Spleen (tissue), 7 donors: ENCODE measurements at regions not wholly inside any gene's neighbourhood (a gene's known extent, or its start where the extent isn't known, plus 50 kb on each side); places are given as distances from the start of the nearest gene placed in this dataset.

Experiments
- CTCF ChIP-seq, 11 experiments: fragments of 200-600 bp in 7 of 11; fragments of 450-650 bp in 4 of 11; sonication (generic) in 4 of 11; IDR thresholded peaks in 8 of 11; conservative IDR thresholded peaks in 3 of 11; 1 replicate in 7 of 11; 2 replicates in 4 of 11; pipeline versions ENCODE4 v1.4.0 to v1.8.0; 2016 to 2021; ENCODE audit warnings: antibody characterized with exemption in 11 of 11, inconsistent platforms in 4 of 11, mild to moderate bottlenecking in 1 of 11
- POLR2A ChIP-seq, 3 donors: fragments of 450-650 bp; IDR thresholded peaks; one replicate each; pipeline ENCODE4 v1.5.1; 2017; ENCODE audit warnings: antibody characterized with exemption in 3 of 3, mild to moderate bottlenecking in 1 of 3
- donor health status: DM: no; HTN: no; CAD: no; lungs with moderate emphysema.
- donor health status: DM: no; HTN: no; CAD: no.
- donor health status: DM: no; HTN: no; CAD: no.

DNA sequence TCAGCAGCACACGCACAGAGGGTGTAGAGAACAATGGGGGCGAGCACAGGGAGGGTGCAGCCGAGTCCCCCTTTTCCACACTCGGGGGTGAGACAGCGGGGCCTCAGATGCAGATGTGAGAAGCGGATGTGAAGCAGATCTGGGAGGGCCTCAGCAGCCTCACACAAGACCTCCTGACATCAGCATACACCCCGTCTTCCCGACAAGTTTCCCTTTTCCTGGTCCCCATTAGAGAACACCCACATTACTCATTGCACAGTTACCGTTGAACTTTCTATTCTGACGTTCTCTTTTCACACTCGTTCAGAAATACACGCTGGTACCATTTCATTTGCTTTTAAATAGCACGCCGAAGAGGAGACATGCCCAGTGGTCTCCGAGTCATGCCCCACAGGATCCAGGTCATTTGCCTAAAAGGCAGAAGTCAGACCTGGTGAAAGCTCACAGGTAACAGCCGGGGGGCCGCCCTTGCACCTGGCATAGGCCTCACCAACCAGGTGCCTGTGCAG lies 129.5 kb upstream of the ID2 start:
- TF ChIP-seq POLR2A (IDR thresholded peaks at IDR 0.05) = no peak
- no peak for TF ChIP-seq CTCF (IDR thresholded peaks at IDR 0.05 in 8 of 11, conservative IDR thresholded peaks at IDR 0.05 in 3 of 11)
